ENCODE measurements at regions not wholly inside any gene's neighbourhood (a gene's known extent, or its start where the extent isn't known, plus 50 kb on each side); places are given as distances from the start of the nearest gene placed in this dataset.

DNA sequence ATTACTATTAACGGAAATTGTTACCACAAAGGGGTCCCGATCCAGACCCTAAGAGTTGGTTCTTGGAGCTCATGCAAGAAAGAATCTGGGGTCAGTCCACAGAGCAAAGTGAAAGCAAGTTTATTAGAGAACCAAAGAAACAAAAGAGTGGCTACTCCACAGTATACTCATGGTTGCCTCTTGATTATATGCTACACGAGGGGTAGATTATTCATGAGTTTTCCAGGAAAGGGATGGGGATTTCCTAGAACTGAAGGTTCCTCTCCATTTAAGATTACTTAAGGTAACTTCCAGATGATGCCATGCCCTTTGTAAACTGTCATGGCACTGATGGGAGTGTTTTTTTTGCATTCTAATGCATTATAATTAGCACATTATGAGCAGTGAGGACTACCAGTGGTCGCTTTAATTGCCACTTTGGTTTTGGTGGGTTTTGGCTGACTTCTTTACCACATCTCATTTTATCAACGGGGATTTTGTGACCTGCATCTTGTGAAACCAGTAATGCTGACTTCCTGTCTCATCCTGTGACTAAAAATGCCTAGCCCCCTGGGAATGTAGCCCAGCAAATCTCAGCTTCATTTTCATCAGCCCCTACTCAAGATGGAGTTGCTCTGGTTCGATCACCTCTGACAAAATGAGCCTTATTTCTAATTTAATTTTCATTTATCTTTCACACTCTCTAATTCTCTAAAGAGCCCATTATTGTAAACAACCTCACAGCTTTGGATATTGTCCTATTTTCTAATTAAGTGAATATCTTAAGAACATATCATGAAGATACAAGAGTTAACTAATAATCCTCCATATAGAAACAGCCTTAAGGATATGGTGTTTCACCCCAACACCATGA, 336.3 kb downstream of the RASEF start:
- TF ChIP-seq CTCF (conservative IDR thresholded peaks at IDR 0.05; ENCODE audit: low read depth, low read length): no peak
- DNase-seq (ENCODE audit: low read depth): no peak
- H3K4me3 ChIP-seq (ENCODE audit: low read length): no peak overlapping the region

DNA sequence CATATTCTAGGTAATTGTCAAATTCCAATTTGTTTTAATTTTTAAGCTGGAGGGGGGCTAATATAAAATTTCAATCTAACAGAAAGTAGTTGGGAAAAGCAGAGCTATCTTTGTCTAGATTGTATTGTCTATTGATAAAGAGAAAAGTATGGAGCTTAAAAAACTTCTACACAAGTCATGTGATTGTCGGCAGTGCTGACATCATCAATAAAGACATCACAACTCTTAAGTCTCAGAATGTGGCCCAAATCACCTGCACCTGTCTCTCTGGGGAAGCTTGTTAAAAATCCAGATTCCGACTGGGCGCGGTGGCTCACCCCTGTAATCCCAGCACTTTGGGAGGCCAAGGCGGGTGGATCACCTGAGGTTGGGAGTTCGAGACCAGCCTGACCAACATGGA, 333.8 kb downstream of the RASEF start:
- no peak overlapping the region for H3K4me3 ChIP-seq (ENCODE audit: low read length)
- DNase-seq (ENCODE audit: low read depth): no peak
- TF ChIP-seq CTCF (conservative IDR thresholded peaks at IDR 0.05; ENCODE audit: low read depth, low read length): no peak

GRCh38 chr9:82729991-82730589, 332.9 kb downstream of the RASEF start:
- no peak for DNase-seq (ENCODE audit: low read depth)
- no peak for TF ChIP-seq CTCF (conservative IDR thresholded peaks at IDR 0.05; ENCODE audit: low read depth, low read length)
- no peak overlapping the region for H3K4me3 ChIP-seq (ENCODE audit: low read length)

- no peak for DNase-seq (ENCODE audit: low read depth)
- no peak overlapping the region for H3K4me3 ChIP-seq (ENCODE audit: low read length)
- no peak for TF ChIP-seq CTCF (conservative IDR thresholded peaks at IDR 0.05; ENCODE audit: low read depth, low read length)
Measured at GRCh38 chr9:82732928-82733327, 330.0 kb downstream of the RASEF start.

- H3K4me3 ChIP-seq (ENCODE audit: low read length): no peak overlapping the region
- TF ChIP-seq CTCF (conservative IDR thresholded peaks at IDR 0.05; ENCODE audit: low read depth, low read length): no peak
- DNase-seq (ENCODE audit: low read depth): no peak
Measured at GRCh38 chr9:82736126-82736525, 326.8 kb downstream of the RASEF start.

DNA sequence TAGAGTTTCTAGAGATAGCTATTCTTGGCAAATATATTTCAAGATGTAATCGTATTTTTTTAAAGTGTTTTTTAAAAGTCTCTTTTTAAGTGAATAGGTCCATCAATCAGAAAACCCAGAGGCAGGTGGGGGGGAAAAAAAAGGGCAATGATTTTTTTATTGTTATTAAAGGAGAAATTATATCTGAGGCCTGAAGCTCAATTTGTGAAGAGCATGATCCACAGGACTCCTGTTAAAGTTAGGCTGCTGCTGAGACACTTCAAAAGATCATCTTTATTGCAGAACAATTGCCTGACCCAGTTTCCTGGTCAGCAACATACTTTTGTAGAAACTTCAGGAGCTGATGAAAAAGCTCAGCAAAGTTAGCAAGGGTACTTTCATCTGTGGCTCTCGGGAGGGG, 326.2 kb downstream of the RASEF start:
- TF ChIP-seq CTCF (conservative IDR thresholded peaks at IDR 0.05; ENCODE audit: low read depth, low read length): no peak
- no peak overlapping the region for H3K4me3 ChIP-seq (ENCODE audit: low read length)

DNA sequence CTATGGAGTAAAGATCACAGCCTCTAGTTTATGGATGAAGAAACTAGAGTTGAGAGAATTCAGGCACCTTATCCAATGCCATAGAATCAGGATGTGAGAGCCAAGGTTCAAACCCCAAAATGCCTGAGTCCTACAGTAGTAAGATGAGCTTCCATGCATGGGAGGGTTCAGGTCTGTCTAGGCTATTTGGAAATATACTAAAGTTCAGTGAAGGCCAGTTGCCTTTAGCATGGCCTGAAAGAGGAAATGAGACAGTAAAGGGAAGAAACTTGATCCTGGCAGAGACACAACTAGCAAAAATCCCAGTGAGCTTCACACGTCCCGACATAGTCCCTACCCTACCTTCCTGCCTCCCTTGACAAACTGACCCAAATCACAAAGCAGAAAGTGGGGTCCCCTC, 317.0 kb downstream of the RASEF start:
- TF ChIP-seq CTCF (conservative IDR thresholded peaks at IDR 0.05; ENCODE audit: low read depth, low read length): no peak
- no peak for DNase-seq (ENCODE audit: low read depth)
- H3K4me3 ChIP-seq (ENCODE audit: low read length): no peak overlapping the region

More for the DNA sequence above, 326.2 kb downstream of the RASEF start:
- no peak for DNase-seq (ENCODE audit: low read depth)
